Kidney (tissue), 13 donors: ENCODE measurements at regions not wholly inside any gene's neighbourhood (a gene's known extent, or its start where the extent isn't known, plus 50 kb on each side); places are given as distances from the start of the nearest gene placed in this dataset.

Source experiments
- DNase-seq, 5 donors: peaks; one replicate each; pipeline ENCODE4 v3.0.0-alpha.2; 2013 to 2020
- FAIRE-seq: peaks from 2 replicates; lab custom pipeline; 2012; peaks lifted over from hg19 to GRCh38; lab: Jason Lieb, UNC
- H3K27ac ChIP-seq, 2 donors: one replicate each; pipeline ENCODE4 v1.7.0; 2013; ENCODE audit warnings: low read depth in 2 of 2, low read length in 2 of 2, inconsistent platforms in 1 of 2
- H3K27me3 ChIP-seq: one replicate; pipeline ENCODE4 v1.7.1; 2013; ENCODE audit warnings: low read length, inconsistent platforms; ENCODE audit not compliant: control insufficient read depth, insufficient read depth
- H3K36me3 ChIP-seq, 3 donors: one replicate each; pipeline versions ENCODE4 v1.7.0 to v1.7.1; 2013; ENCODE audit warnings: low read length in 3 of 3, control low read depth in 1 of 3, inconsistent platforms in 1 of 3; ENCODE audit not compliant: insufficient read depth in 3 of 3, control insufficient read depth in 2 of 3
- H3K4me1 ChIP-seq, 3 donors: one replicate each; pipeline versions ENCODE4 v1.7.0 to v1.7.1; 2013; ENCODE audit warnings: low read length in 3 of 3, inconsistent platforms in 1 of 3, low read depth in 1 of 3; ENCODE audit not compliant: control insufficient read depth in 2 of 3, insufficient read depth in 2 of 3
- H3K4me3 ChIP-seq, 3 donors: one replicate each; pipeline versions ENCODE4 v1.7.0 to v1.8.1; 2013; ENCODE audit warnings: low read length in 3 of 3, control low read depth in 1 of 3, inconsistent platforms in 1 of 3
- H3K9ac ChIP-seq, 3 donors: one replicate each; pipeline versions ENCODE4 v1.7.0 to v1.7.1; 2013; ENCODE audit warnings: low read length in 3 of 3, control low read depth in 1 of 3, inconsistent platforms in 1 of 3
- H3K9me3 ChIP-seq, 3 donors: one replicate each; pipeline versions ENCODE4 v1.7.0 to v1.7.1; 2013; ENCODE audit warnings: low read length in 3 of 3, control low read depth in 1 of 3, inconsistent platforms in 1 of 3; ENCODE audit not compliant: control insufficient read depth in 2 of 3, insufficient read depth in 1 of 3
- intact Hi-C: fragments of 100-400 bp; cut with DNase I; formaldehyde crosslinking; loops from one replicate; pipeline ENCODE4 v1.11.1; 2022
- TF ChIP-seq, protein P1 (sequence below): IDR thresholded peaks from 3 replicates; pipeline ENCODE4 v1.5.1; 2012; ENCODE audit warnings: mild to moderate bottlenecking, moderate library complexity, borderline replicate concordance; ENCODE audit not compliant: insufficient read depth; ENCODE audit errors: extremely low read depth
- donor health status: control.
- donor health status: control.
- donor health status: control.
- donor health status: control.
- donor health status: control.
- donor health status: DM: yes; HTN: yes; CAD: no.
- donor health status: Normal renal cell carcinoma (clear cell type).

DNA sequence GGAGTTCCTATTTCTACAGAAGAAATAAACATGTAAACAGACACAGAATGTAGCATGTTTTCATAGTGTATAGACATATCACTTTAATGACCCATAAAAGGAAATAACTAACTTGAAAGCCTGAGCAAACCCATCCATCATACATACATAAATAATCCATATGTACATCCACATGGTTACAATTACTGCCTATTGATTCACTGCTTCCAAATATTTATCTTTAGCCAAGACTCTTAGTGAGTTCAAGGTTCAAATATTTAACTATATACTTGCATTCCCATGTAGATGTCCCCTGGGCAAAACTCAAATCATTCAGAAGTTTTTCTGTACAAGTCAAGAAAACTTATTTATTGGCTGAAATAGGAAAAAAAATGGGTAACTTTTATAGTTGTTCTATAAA lies 95.4 kb downstream of the CCER1 start:
- FAIRE-seq, result no peak
- no peaks in the 10 kb centered on the region for H3K9me3 ChIP-seq
- TF ChIP-seq, protein P1, sequence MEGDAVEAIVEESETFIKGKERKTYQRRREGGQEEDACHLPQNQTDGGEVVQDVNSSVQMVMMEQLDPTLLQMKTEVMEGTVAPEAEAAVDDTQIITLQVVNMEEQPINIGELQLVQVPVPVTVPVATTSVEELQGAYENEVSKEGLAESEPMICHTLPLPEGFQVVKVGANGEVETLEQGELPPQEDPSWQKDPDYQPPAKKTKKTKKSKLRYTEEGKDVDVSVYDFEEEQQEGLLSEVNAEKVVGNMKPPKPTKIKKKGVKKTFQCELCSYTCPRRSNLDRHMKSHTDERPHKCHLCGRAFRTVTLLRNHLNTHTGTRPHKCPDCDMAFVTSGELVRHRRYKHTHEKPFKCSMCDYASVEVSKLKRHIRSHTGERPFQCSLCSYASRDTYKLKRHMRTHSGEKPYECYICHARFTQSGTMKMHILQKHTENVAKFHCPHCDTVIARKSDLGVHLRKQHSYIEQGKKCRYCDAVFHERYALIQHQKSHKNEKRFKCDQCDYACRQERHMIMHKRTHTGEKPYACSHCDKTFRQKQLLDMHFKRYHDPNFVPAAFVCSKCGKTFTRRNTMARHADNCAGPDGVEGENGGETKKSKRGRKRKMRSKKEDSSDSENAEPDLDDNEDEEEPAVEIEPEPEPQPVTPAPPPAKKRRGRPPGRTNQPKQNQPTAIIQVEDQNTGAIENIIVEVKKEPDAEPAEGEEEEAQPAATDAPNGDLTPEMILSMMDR, result no peak
- no peak overlapping the region for H3K27ac ChIP-seq
- no peaks in the 10 kb centered on the region for H3K27me3 ChIP-seq
- DNase-seq, result peak in 2 of 5 donors; percentile 8
- H3K4me3 ChIP-seq, result no peak overlapping the region
- H3K9ac ChIP-seq, result no peak overlapping the region
- no peaks in the 10 kb centered on the region for H3K36me3 ChIP-seq
- no peaks in the 10 kb centered on the region for H3K4me1 ChIP-seq
- intact Hi-C loops, result no loop called here

DNA sequence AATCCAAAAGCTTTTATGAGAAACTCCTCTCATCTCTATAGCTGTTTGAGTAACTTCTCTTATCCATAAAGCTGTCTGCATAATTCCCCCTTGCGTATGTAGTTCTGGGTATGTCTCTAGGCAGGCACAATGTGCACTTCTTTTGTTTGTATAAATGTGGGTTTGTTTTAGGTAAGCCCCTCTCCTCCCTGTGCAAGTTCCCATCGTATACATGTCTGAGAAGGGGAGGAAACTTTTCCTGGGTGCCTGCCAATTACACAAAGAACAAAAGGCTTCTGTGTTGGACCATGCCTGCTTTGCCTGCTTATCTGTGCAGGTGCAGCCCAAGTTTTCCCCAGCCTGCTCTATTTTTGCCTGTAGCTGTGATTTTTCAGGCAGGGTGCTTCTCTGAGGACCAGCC lies 96.7 kb downstream of the CCER1 start:
- DNase-seq, result peak in 4 of 5 donors; percentile 30 to 66 (median 46)
- H3K36me3 ChIP-seq, result no peaks in the 10 kb centered on the region
- no peak overlapping the region for H3K4me3 ChIP-seq
- H3K27ac ChIP-seq, result no peak overlapping the region
- H3K27me3 ChIP-seq, result no peaks in the 10 kb centered on the region
- no peak overlapping the region for H3K9ac ChIP-seq
- H3K4me1 ChIP-seq, result no peaks in the 10 kb centered on the region
- no peaks in the 10 kb centered on the region for H3K9me3 ChIP-seq
- FAIRE-seq, result no peak
- TF ChIP-seq, protein P1, result no peak
- intact Hi-C loops, result no loop called here

DNA sequence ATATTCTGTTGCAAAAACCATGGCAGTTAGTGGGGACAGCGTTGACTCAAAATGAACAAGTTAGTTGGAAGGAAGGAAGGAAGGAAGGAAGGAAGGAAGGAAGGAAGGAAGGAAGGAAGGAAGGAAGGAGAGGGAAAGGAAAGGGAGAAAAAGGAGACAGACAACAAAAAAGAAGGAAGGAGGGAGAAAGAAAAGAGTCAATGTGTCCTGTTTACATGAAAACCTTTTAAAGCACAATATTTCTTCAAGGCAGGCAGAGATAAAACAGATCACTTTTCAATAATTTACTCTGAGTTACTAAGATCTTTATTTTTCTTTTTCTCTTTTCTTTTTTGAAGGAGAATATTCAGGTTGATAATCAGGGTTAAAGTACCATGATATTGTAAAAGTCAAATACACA lies 99.4 kb downstream of the CCER1 start:
- Histone ChIP-seq H3K9me3 (no peaks in the 10 kb centered on the region), H3K27ac (no peak overlapping the region), H3K4me1 (no peaks in the 10 kb centered on the region), H3K4me3 (no peak overlapping the region), H3K9ac (no peak overlapping the region), H3K27me3 (no peaks in the 10 kb centered on the region), H3K36me3 (no peaks in the 10 kb centered on the region)
- intact Hi-C loops, result no loop called here
- TF ChIP-seq, protein P1, result no peak
- DNase-seq (no peak), FAIRE-seq (no peak)

DNA sequence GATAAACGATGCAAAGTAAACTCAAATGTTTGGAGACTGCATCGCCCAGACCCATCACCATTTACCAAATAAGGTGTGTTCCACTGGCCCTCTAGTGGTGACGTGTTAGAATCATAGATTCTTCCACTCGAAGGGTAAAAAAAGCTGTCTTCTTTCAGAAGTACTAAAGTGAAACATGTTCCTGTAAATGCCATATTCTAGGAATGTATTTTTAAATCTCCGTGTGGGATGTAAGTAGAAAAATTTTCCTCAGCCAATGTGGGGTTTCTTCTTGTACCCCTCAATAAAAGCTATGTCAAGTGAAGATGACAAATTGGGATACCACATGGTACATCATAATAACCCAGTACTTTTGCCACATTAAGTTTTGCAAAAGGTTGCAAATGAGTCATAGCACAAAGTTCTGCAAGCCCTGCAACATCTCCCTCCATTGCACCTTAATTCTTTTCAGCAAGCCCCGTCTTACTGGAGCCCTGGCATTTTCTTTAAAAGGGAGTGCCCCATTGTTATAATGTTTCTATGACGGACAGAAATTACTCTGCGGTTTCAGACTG lies 100.8 kb downstream of the CCER1 start:
- DNase-seq (peak in 2 of 5 donors; percentile 62 to 74), FAIRE-seq (peak; percentile 70)
- Histone ChIP-seq H3K4me1 (no peaks in the 10 kb centered on the region), H3K27me3 (no peaks in the 10 kb centered on the region), H3K9ac (no peak overlapping the region), H3K9me3 (no peaks in the 10 kb centered on the region), H3K27ac (no peak overlapping the region), H3K36me3 (no peaks in the 10 kb centered on the region), H3K4me3 (no peak overlapping the region)
- intact Hi-C loops, result no loop called here
- TF ChIP-seq, protein P1, result peak; percentile 60
